Lower leg skin (tissue), 4 donors: ENCODE measurements at regions not wholly inside any gene's neighbourhood (a gene's known extent, or its start where the extent isn't known, plus 50 kb on each side); places are given as distances from the start of the nearest gene placed in this dataset.

Experiments
- DNase-seq, 2 donors: peaks; one replicate each; pipeline ENCODE4 v3.0.0-alpha.2; 2019; ENCODE audit warnings: low spot score in 2 of 2
- H3K4me3 ChIP-seq: fragments of 200-600 bp; sonication (generic); 2 replicates; pipeline ENCODE4 v1.5.1; 2017; ENCODE audit warnings: mild to moderate bottlenecking, low read depth; ENCODE audit not compliant: poor library complexity, severe bottlenecking
- POLR2A ChIP-seq, 2 donors: fragments of 450-650 bp; IDR thresholded peaks; one replicate each; pipeline ENCODE4 v1.6.1; 2016 to 2017; ENCODE audit warnings: antibody characterized with exemption in 2 of 2, mild to moderate bottlenecking in 1 of 2, moderate library complexity in 1 of 2
- WGBS, 2 donors: methylation state at CpG; one replicate each; pipeline ENCODE4 v1.1.5; 2018; 5-methylcytosine and 5-hydroxymethylcytosine counted together
- intact Hi-C: fragments of 100-400 bp; cut with DNase I; formaldehyde crosslinking; loops from one replicate; pipeline ENCODE4 v1.15.0; 2023; ENCODE audit warnings: low total_unique reads
- TF ChIP-seq, protein P1 (sequence below), 3 donors: fragments of 450-650 bp; IDR thresholded peaks; one replicate each; pipeline ENCODE4 v1.5.1; 2016; ENCODE audit warnings: antibody characterized with exemption in 3 of 3, mild to moderate bottlenecking in 3 of 3, moderate library complexity in 2 of 3

DNA sequence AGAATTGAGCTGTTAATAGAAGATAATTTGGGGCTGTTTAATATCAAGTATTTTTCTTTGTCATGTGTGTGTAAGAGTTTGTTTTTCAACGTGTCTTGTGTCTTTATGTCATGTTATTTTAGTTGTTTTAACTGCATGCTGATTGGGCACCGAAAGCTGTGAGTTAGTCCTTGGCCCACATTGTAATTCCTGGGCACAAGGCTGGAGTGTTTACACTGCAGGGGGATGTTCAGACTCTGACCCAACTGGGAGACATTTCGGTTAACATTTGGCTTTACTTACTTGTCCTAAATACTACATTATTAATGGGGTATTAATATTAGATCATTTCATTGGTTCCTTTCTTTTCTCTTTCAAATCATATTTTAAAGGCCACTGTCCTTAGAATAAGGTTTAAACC lies 381.0 kb downstream of the OSR1 start:
- TF ChIP-seq, protein P1, sequence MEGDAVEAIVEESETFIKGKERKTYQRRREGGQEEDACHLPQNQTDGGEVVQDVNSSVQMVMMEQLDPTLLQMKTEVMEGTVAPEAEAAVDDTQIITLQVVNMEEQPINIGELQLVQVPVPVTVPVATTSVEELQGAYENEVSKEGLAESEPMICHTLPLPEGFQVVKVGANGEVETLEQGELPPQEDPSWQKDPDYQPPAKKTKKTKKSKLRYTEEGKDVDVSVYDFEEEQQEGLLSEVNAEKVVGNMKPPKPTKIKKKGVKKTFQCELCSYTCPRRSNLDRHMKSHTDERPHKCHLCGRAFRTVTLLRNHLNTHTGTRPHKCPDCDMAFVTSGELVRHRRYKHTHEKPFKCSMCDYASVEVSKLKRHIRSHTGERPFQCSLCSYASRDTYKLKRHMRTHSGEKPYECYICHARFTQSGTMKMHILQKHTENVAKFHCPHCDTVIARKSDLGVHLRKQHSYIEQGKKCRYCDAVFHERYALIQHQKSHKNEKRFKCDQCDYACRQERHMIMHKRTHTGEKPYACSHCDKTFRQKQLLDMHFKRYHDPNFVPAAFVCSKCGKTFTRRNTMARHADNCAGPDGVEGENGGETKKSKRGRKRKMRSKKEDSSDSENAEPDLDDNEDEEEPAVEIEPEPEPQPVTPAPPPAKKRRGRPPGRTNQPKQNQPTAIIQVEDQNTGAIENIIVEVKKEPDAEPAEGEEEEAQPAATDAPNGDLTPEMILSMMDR (IDR thresholded peaks at IDR 0.05): no peak
- no peak for TF ChIP-seq POLR2A (IDR thresholded peaks at IDR 0.05)
- intact Hi-C loops: no loop called here
- 78 to 79% methylated on average over 3 of the region's 3 CpGs for WGBS, 2 donors
- H3K4me3 ChIP-seq: no peak overlapping the region
- DNase-seq: no peak

DNA sequence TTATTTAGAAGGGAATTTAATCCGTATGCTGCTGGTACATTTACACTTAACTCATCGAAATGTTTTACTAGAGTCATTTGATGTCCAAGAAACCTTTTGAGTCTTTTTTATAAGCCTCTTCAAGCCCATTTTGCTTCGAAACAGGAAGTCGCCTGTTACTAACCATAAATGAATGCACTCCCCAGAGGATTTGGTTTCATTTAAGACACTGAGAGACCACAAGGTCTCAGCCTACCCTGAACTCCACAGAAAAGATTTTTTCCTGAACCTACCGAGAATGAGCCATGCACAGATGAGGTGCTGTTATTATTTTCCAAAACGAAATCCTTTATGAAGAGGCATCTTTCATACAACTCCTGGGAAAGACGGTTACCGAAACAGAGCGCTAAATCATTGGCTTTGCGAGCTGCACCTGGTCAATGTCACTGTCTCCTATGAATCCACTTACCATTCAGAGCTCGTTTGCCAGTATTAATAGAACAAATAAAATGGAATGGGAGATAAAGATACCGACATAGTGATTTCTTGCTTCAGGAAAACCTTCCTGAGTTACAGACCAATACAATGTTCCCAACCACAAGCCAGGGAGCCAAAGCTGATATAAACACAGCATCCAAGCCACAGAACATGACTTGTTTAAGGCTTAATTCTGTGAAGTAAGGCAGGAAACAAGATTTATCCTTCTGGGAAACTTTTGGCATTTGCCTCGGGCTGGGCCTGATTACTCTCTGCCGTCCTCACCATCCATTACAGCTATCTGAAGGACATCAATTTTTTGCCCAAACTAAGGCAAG lies 382.1 kb downstream of the OSR1 start:
- no peak for DNase-seq
- no peak for TF ChIP-seq POLR2A (IDR thresholded peaks at IDR 0.05)
- TF ChIP-seq, protein P1 (IDR thresholded peaks at IDR 0.05): no peak

DNA sequence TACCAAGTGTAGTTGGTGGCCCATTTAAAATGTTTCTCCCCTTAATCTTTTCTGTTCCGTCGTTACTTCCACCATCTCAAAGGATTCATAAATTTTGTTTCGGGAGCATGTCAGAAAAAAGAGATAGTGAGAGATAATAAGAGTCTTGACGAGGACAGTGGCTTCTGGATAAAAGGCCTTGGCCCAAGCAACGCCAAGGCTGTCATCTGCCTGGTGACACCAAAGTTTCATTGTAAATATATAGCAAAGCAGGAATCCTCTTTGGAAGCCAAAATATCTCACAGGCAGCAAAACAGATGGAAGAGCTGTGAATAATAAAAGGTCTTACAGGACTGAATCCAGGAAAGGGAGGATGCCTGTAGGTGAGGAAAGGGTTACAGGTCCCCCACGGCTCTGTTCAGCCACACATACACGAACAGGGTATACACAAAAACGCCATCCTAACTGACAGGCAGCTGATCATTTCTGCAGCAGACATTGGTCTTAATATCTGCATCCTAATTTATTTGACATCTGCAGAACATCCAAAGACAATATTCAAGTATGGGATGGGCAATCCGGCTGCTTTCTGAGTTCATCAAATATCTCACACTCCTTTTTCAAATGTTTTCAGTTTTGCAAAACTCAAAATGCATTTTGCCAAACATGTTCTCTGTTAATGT lies 382.8 kb downstream of the OSR1 start:
- 54 to 56% methylated on average over 9 of the region's 9 CpGs for WGBS, 2 donors
- no peak overlapping the region for H3K4me3 ChIP-seq
- no peak for DNase-seq
- no peak for TF ChIP-seq POLR2A (IDR thresholded peaks at IDR 0.05)
- TF ChIP-seq, protein P1 (IDR thresholded peaks at IDR 0.05): no peak
- intact Hi-C loops: no loop called here

More for the DNA sequence above, 382.1 kb downstream of the OSR1 start:
- 62% methylated on average over 14 of the region's 14 CpGs for WGBS, 2 donors
- intact Hi-C loops: no loop called here
- H3K4me3 ChIP-seq: no peak overlapping the region

DNA sequence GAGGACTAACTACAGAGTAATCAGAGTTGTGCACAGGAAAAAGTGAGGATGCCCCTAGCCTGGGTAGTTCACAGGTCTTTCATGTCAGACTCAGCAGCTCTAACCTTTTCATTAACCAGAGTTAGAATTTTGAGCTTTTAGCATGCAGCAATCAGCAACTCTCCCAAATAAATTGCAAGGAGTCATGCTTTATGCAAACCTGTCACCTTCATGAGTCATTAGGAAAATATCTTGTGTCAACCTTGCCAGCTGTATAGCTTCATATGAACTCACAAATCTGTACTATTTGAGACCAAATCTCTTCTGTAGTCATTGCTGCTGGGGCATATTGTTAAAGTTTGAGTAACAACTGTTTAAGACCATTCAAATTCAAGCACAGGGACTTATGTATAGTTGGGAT lies 382.3 kb upstream of the NT5C1B start:
- intact Hi-C loops: no loop called here
- no peak for TF ChIP-seq POLR2A (IDR thresholded peaks at IDR 0.05)
- TF ChIP-seq, protein P1 (IDR thresholded peaks at IDR 0.05): no peak
- no peak for DNase-seq

DNA sequence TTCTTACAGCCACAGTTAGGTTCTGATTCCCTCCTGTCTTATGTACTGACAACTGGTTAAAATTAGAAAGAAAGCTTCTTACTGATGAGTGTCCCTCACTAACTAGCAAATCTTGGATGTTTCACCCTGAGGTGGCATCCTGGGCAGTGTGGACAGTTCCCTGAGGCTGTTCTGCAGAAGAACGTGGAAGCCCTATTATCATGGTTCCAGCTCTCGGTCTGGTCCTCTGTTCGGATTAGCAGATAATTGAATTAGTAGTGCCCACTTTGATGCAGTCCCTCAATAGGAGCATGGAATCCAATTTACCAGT lies 381.7 kb upstream of the NT5C1B start:
- TF ChIP-seq, protein P1 (IDR thresholded peaks at IDR 0.05): no peak
- no peak for TF ChIP-seq POLR2A (IDR thresholded peaks at IDR 0.05)
- H3K4me3 ChIP-seq: no peak overlapping the region
- intact Hi-C loops: no loop called here
- no peak for DNase-seq
- WGBS, 2 donors: 81 to 83% methylated on average over 3 of the region's 3 CpGs

More for the DNA sequence above, 382.3 kb upstream of the NT5C1B start:
- H3K4me3 ChIP-seq: no peak overlapping the region
